Activated CD8-positive, alpha-beta memory T cell treated with anti-CD3 and anti-CD28 coated beads, Interleukin-2, amount 10 ng/mL, durations not matched to agents 7 days and 5 days (primary cell): ENCODE measurements at regions not wholly inside any gene's neighbourhood (a gene's known extent, or its start where the extent isn't known, plus 50 kb on each side); places are given as distances from the start of the nearest gene placed in this dataset.

Experiments used
- ATAC-seq: fragments of 150-1000 bp; cut with Tn5 transposase; one replicate; pipeline ENCODE4 v1.10.0; 2021; ENCODE audit warnings: moderate library complexity
- CTCF ChIA-PET: fragments of 350-600 bp; sonication (Branson Sonifier 250); formaldehyde crosslinking; loops from one replicate; lab custom pipeline; 2021; ENCODE audit warnings: antibody characterized with exemption; lab: Charles Lee
- DNase-seq: peaks from one replicate; pipeline ENCODE4 v3.0.0-alpha.2; 2020
- H3K27ac Mint-ChIP-seq: one replicate; pipeline ENCODE4 v1.8.0; 2021; ENCODE audit warnings: mild to moderate bottlenecking, mixed read lengths
- H3K27me3 Mint-ChIP-seq: one replicate; pipeline ENCODE4 v1.8.0; 2021; ENCODE audit warnings: mixed read lengths
- H3K36me3 Mint-ChIP-seq: one replicate; pipeline ENCODE4 v1.8.0; 2021; ENCODE audit warnings: mild to moderate bottlenecking, mixed read lengths
- H3K4me1 Mint-ChIP-seq: one replicate; pipeline ENCODE4 v1.8.0; 2021; ENCODE audit warnings: mixed read lengths
- H3K4me3 Mint-ChIP-seq: one replicate; pipeline ENCODE4 v1.8.0; 2021; ENCODE audit warnings: mild to moderate bottlenecking, moderate library complexity, mixed read lengths
- H3K9me3 Mint-ChIP-seq: one replicate; pipeline ENCODE4 v1.8.0; 2022; ENCODE audit warnings: low read depth, mixed read lengths

- peaks cover 3% of the 10 kb centered on the region for H3K9me3 Mint-ChIP-seq
These were observed 640.2 kb downstream of the ARL4A start for GRCh38 chr7:13327669-13328068.

GRCh38 chr7:13333371-13333770, 645.9 kb downstream of the ARL4A start:
- no peak for DNase-seq
- CTCF ChIA-PET = no interaction called here
- no peaks in the 10 kb centered on the region for H3K9me3 Mint-ChIP-seq
- no peak for ATAC-seq
- no peaks in the 10 kb centered on the region for H3K36me3 Mint-ChIP-seq
- no peaks in the 10 kb centered on the region for H3K4me1 Mint-ChIP-seq
- no peaks in the 10 kb centered on the region for H3K27me3 Mint-ChIP-seq
- H3K4me3 Mint-ChIP-seq = no peak overlapping the region
- no peak overlapping the region for H3K27ac Mint-ChIP-seq

More at GRCh38 chr7:13327669-13328068, 640.2 kb downstream of the ARL4A start:
- H3K4me1 Mint-ChIP-seq = no peaks in the 10 kb centered on the region
- H3K27me3 Mint-ChIP-seq = no peaks in the 10 kb centered on the region
- CTCF ChIA-PET = no interaction called here
- H3K27ac Mint-ChIP-seq = no peak overlapping the region
- DNase-seq (no peak), ATAC-seq (no peak)
- no peak overlapping the region for H3K4me3 Mint-ChIP-seq
- H3K36me3 Mint-ChIP-seq = no peaks in the 10 kb centered on the region

- Mint-ChIP-seq H3K27ac (no peak overlapping the region), H3K36me3 (no peaks in the 10 kb centered on the region), H3K4me3 (no peak overlapping the region), H3K4me1 (no peaks in the 10 kb centered on the region), H3K9me3 (no peaks in the 10 kb centered on the region), H3K27me3 (no peaks in the 10 kb centered on the region)
- CTCF ChIA-PET = no interaction called here
- ATAC-seq (no peak), DNase-seq (no peak)
These were observed 648.8 kb downstream of the ARL4A start for GRCh38 chr7:13336227-13336626.

- H3K9me3 Mint-ChIP-seq = no peaks in the 10 kb centered on the region
- H3K27me3 Mint-ChIP-seq = no peaks in the 10 kb centered on the region
- no peaks in the 10 kb centered on the region for H3K36me3 Mint-ChIP-seq
- no peak overlapping the region for H3K4me3 Mint-ChIP-seq
- CTCF ChIA-PET = no interaction called here
- ATAC-seq (no peak), DNase-seq (no peak)
- H3K27ac Mint-ChIP-seq = no peak overlapping the region
- no peaks in the 10 kb centered on the region for H3K4me1 Mint-ChIP-seq
These were observed 636.8 kb downstream of the ETV1 start for GRCh38 chr7:13352677-13353076.

- CTCF ChIA-PET = no interaction called here
- H3K4me3 Mint-ChIP-seq = no peak overlapping the region
- DNase-seq (no peak), ATAC-seq (no peak)
- no peaks in the 10 kb centered on the region for H3K36me3 Mint-ChIP-seq
- no peak overlapping the region for H3K27ac Mint-ChIP-seq
- no peaks in the 10 kb centered on the region for H3K4me1 Mint-ChIP-seq
- no peaks in the 10 kb centered on the region for H3K9me3 Mint-ChIP-seq
- no peaks in the 10 kb centered on the region for H3K27me3 Mint-ChIP-seq
These were observed 629.8 kb downstream of the ETV1 start for GRCh38 chr7:13359656-13360055.

- H3K27me3 Mint-ChIP-seq = no peaks in the 10 kb centered on the region
- H3K4me1 Mint-ChIP-seq = no peaks in the 10 kb centered on the region
- no peaks in the 10 kb centered on the region for H3K9me3 Mint-ChIP-seq
- no peak overlapping the region for H3K4me3 Mint-ChIP-seq
- DNase-seq = no peak
- no peaks in the 10 kb centered on the region for H3K36me3 Mint-ChIP-seq
- CTCF ChIA-PET = no interaction called here
- no peak overlapping the region for H3K27ac Mint-ChIP-seq
- no peak for ATAC-seq
These were observed 602.7 kb downstream of the ETV1 start for GRCh38 chr7:13386741-13387140.

GRCh38 chr7:13407911-13408310, 581.6 kb downstream of the ETV1 start:
- CTCF ChIA-PET = no interaction called here
- DNase-seq (no peak), ATAC-seq (no peak)
- no peaks in the 10 kb centered on the region for H3K36me3 Mint-ChIP-seq
- H3K27me3 Mint-ChIP-seq = no peaks in the 10 kb centered on the region
- H3K4me1 Mint-ChIP-seq = no peaks in the 10 kb centered on the region
- H3K27ac Mint-ChIP-seq = no peak overlapping the region
- H3K4me3 Mint-ChIP-seq = no peak overlapping the region
- H3K9me3 Mint-ChIP-seq = no peaks in the 10 kb centered on the region

- CTCF ChIA-PET = interaction anchor here (1.3 kb wide), 1 partner anchor 131 kb away, joined by 3 read pairs; no protein-coding TSS in a partner anchor
These were observed 578.3 kb downstream of the ETV1 start for GRCh38 chr7:13411151-13411550.

GRCh38 chr7:13411636-13412035, 577.8 kb downstream of the ETV1 start:
- no peak overlapping the region for H3K4me3 Mint-ChIP-seq
- DNase-seq (no peak), ATAC-seq (no peak)
- no peaks in the 10 kb centered on the region for H3K4me1 Mint-ChIP-seq
- H3K9me3 Mint-ChIP-seq = no peaks in the 10 kb centered on the region
- no peaks in the 10 kb centered on the region for H3K27me3 Mint-ChIP-seq
- no peaks in the 10 kb centered on the region for H3K36me3 Mint-ChIP-seq
- no peak overlapping the region for H3K27ac Mint-ChIP-seq
- CTCF ChIA-PET = interaction anchor here (1.3 kb wide), 1 partner anchor 132 kb away, joined by 3 read pairs; no protein-coding TSS in a partner anchor

More at GRCh38 chr7:13411151-13411550, 578.3 kb downstream of the ETV1 start:
- ATAC-seq (no peak), DNase-seq (no peak)
- H3K36me3 Mint-ChIP-seq = no peaks in the 10 kb centered on the region
- H3K4me1 Mint-ChIP-seq = no peaks in the 10 kb centered on the region
- no peak overlapping the region for H3K4me3 Mint-ChIP-seq
- no peaks in the 10 kb centered on the region for H3K9me3 Mint-ChIP-seq
- H3K27me3 Mint-ChIP-seq = no peaks in the 10 kb centered on the region
- H3K27ac Mint-ChIP-seq = no peak overlapping the region

GRCh38 chr7:13414181-13414580, 575.3 kb downstream of the ETV1 start:
- Mint-ChIP-seq H3K9me3 (no peaks in the 10 kb centered on the region), H3K27ac (no peak overlapping the region), H3K27me3 (no peaks in the 10 kb centered on the region), H3K36me3 (no peaks in the 10 kb centered on the region), H3K4me1 (no peaks in the 10 kb centered on the region), H3K4me3 (no peak overlapping the region)
- ATAC-seq = no peak
- CTCF ChIA-PET = no interaction called here
- DNase-seq = no peak

- Mint-ChIP-seq H3K36me3 (no peaks in the 10 kb centered on the region), H3K4me3 (no peak overlapping the region), H3K27ac (no peak overlapping the region), H3K27me3 (no peaks in the 10 kb centered on the region), H3K4me1 (no peaks in the 10 kb centered on the region), H3K9me3 (no peaks in the 10 kb centered on the region)
- CTCF ChIA-PET = no interaction called here
- ATAC-seq (no peak), DNase-seq (no peak)
These were observed 574.8 kb downstream of the ETV1 start for GRCh38 chr7:13414661-13415107.

- DNase-seq (no peak), ATAC-seq (no peak)
- H3K4me3 Mint-ChIP-seq = no peak overlapping the region
- H3K27ac Mint-ChIP-seq = no peak overlapping the region
- no peaks in the 10 kb centered on the region for H3K27me3 Mint-ChIP-seq
- H3K36me3 Mint-ChIP-seq = no peaks in the 10 kb centered on the region
- CTCF ChIA-PET = no interaction called here
- no peaks in the 10 kb centered on the region for H3K9me3 Mint-ChIP-seq
- H3K4me1 Mint-ChIP-seq = no peaks in the 10 kb centered on the region
These were observed 573.4 kb downstream of the ETV1 start for GRCh38 chr7:13416071-13416470.

- CTCF ChIA-PET = no interaction called here
- Mint-ChIP-seq H3K27me3 (no peaks in the 10 kb centered on the region), H3K27ac (no peak overlapping the region), H3K4me1 (no peaks in the 10 kb centered on the region), H3K9me3 (peaks cover 2% of the 10 kb centered on the region), H3K4me3 (no peak overlapping the region), H3K36me3 (no peaks in the 10 kb centered on the region)
- no peak for DNase-seq
- no peak for ATAC-seq
These were observed 572.9 kb downstream of the ETV1 start for GRCh38 chr7:13416544-13416943.

GRCh38 chr7:13420726-13421125, 568.7 kb downstream of the ETV1 start:
- no peak overlapping the region for H3K4me3 Mint-ChIP-seq

GRCh38 chr7:13421776-13422175, 567.7 kb downstream of the ETV1 start:
- Mint-ChIP-seq H3K4me1 (no peaks in the 10 kb centered on the region), H3K36me3 (no peaks in the 10 kb centered on the region), H3K27me3 (no peaks in the 10 kb centered on the region), H3K27ac (no peak overlapping the region), H3K9me3 (peaks cover 2% of the 10 kb centered on the region), H3K4me3 (no peak overlapping the region)
- no peak for DNase-seq
- CTCF ChIA-PET = no interaction called here
- ATAC-seq = no peak

More at GRCh38 chr7:13420726-13421125, 568.7 kb downstream of the ETV1 start:
- H3K4me1 Mint-ChIP-seq = no peaks in the 10 kb centered on the region
- DNase-seq (no peak), ATAC-seq (no peak)
- H3K27me3 Mint-ChIP-seq = no peaks in the 10 kb centered on the region
- H3K27ac Mint-ChIP-seq = no peak overlapping the region
- no peaks in the 10 kb centered on the region for H3K36me3 Mint-ChIP-seq
- peaks cover 2% of the 10 kb centered on the region for H3K9me3 Mint-ChIP-seq
- CTCF ChIA-PET = no interaction called here
